NCI-H1436 treated with DMSO at 0.1 percent for 48 hours (cell line): ENCODE measurements at regions not wholly inside any gene's neighbourhood (a gene's known extent, or its start where the extent isn't known, plus 50 kb on each side); places are given as distances from the start of the nearest gene placed in this dataset.

ENCODE experiments used
- DNase-seq: peaks from one replicate; lab custom pipeline; 2025; lab: John Stamatoyannopoulos, UW

GRCh38 chr3:72055436-72055835, 270.5 kb upstream of the PROK2 start:
- DNase-seq: no peak

- no peak for DNase-seq
Measured at GRCh38 chr3:72054976-72055375, 270.0 kb upstream of the PROK2 start.

DNA sequence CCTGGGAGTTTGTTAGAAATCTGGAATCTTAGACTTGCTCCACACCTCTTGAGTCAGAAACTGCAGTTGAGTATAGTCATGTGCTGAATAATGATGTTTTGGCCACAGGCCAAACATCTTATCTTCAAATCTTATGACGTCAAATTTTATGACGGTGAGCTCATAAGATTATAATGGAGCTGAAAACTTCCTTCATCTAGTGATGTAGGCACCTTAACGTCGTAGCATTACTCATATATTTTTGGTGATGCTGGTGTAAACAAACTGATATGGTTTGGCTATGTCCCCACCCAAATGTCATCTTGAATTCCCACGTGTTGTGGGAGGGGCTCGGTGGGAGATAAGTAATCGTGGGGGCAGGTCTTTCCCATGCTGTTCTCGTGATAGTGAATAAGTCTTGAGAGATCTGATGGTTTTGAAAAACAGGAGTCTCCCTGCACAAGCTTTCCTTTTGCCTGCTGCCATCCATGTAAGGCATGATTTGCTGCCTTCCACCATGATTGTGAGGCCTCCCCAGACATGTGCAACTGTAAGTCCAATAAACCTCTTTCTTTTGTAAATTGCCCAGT, 268.0 kb upstream of the PROK2 start:
- no peak for DNase-seq

GRCh38 chr3:72050771-72051170, 265.8 kb upstream of the PROK2 start:
- DNase-seq: no peak

DNA sequence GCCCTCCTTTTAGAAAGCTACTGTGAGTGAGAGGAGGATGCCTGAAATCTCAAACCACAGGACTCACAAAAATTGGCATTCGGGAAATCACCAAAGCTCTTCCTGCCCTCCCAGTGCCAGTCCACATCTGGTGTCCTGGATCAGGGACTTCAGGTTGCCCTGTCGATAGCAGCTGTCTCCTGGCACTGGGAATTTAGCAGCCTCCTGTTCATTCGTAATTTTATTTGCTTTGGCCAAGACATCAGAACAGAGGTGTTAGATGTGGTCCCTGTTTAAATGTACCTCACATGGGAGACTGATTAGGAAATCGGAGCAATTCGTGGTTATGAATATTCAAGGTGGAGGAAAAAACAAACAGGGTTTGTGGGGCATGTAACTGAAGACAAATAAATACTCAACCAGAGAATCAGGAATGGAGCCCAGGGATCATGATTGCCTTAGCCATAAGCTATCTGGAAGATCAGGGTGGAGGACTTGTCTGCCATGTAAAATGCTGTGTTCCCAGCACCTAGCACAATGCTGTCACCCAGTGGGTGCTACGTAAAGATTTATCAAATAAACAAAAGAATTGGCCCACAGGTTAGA, 265.2 kb upstream of the PROK2 start:
- DNase-seq: no peak

DNA sequence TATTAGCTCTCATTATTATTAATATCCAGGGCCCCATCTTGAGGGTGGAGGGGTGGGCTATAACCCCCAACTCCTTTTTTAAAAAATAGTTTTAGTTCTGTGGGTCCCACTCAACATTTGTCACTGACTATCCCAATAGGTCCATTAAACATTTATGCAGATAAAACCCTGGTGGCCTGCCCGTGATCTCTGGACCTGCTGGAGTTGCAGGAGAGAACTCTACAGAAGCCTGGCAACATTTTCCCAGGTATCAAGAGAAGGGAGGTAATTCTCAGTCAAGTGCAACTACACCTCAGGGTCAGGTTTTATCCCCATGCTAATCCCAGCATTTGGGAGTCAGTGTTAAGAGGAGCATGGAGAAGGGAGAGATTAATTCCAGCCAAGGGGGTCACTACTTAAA, 264.4 kb upstream of the PROK2 start:
- DNase-seq: no peak

DNA sequence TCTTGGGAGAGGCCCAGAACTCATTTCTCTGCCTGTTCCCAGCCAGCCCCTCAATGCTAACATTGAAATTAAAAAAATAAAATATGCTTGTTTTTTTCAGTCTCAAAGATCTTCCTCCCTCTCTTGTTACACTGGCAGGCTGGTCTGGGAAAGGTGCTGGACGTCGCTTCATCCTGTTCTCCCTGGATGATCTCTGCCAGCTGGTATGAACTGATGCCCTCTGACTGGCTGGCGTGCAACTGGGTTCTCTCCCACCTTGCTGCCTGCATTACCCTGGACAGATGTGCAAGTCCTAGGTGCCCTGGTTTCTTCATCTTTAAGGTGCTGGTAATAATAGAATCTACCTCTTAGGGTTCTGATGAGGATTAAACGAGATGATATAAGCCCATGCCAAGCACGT, 263.9 kb upstream of the PROK2 start:
- no peak for DNase-seq

GRCh38 chr3:72047221-72047871, 262.4 kb upstream of the PROK2 start:
- no peak for DNase-seq

GRCh38 chr3:72044231-72044855, 259.4 kb upstream of the PROK2 start:
- no peak for DNase-seq

- DNase-seq: no peak
Measured at GRCh38 chr3:72043204-72044133, 258.5 kb upstream of the PROK2 start.

GRCh38 chr3:72042397-72043203, 257.7 kb upstream of the PROK2 start:
- no peak for DNase-seq

GRCh38 chr3:72041511-72041910, 256.6 kb upstream of the PROK2 start:
- no peak for DNase-seq

GRCh38 chr3:72041076-72041475, 256.1 kb upstream of the PROK2 start:
- no peak for DNase-seq

DNA sequence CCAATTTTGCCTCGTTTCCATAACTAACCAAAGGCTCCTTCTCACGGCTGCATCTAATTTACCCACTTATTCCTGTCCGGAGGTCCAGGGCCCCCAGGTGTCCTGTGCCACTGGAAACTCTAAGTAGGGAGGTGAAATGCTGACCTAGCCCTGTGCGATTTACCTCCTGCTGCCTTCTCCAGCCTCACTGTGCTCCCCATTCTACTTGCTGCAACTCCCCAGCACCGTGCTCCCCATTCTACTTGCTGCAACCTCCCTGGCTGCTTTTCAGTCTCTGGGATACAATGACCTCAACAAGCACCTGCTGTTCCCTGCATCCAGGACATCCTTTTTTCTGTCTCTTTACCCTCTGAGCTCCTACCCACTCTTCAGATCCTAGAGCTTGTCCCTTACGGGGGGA, 254.7 kb upstream of the PROK2 start:
- no peak for DNase-seq

- no peak for DNase-seq
Measured at GRCh38 chr3:72036899-72037298, 252.0 kb upstream of the PROK2 start.

DNA sequence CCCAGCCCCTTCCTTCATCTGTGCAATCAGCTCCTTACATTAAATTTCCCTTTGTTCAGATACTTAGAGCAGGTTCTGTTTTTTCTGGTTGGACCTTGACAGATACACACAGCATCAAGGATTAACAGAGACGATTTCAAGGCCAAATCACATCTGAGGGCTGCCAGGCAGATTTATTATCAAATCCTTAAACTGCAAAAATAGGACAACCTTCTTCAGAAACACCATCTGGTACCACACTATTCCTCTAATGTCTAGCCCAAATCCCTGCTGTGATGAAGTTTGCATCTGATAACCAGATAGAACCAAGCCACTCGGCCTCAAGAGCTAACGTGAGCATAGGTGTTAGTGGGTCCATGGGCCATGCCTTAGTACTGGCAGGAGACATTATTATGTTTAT, 250.7 kb upstream of the PROK2 start:
- DNase-seq: no peak

- no peak for DNase-seq
Measured at GRCh38 chr3:72034986-72035385, 250.0 kb upstream of the PROK2 start.

DNA sequence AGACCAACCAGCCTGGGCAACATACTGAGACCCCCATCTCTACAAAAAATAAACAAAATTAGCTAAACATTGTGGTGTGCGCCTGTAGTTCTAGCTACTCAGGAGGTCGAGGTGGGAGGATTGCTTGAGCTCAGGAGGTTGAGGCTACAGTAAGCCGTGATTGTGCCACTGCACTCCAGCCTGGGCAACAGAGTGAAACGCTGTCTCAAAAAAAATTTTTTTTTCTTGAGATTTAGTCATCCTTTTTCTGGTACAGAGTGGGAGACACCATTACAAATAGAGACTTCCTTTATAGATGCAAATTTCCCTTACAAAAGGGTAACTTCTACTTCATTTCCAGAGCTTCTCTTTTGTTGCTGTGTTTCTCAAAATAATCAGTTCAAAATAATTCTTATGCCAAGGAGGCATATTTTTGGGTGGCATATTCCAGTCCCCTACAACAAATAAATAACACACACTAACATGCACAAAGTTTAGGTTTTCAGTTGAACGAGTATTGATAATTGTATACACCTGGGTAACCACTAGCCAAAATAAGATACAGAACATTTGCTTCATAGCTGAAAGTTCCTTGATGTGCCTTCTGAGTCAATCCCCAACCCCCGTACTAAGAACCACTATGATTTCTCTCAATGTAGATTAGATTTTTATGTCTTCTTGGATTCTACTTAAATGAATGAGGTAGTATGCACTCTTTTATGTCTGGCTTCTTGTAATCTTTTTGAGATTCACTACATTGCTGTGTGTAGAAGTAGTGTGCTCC, 248.9 kb upstream of the PROK2 start:
- no peak for DNase-seq

DNA sequence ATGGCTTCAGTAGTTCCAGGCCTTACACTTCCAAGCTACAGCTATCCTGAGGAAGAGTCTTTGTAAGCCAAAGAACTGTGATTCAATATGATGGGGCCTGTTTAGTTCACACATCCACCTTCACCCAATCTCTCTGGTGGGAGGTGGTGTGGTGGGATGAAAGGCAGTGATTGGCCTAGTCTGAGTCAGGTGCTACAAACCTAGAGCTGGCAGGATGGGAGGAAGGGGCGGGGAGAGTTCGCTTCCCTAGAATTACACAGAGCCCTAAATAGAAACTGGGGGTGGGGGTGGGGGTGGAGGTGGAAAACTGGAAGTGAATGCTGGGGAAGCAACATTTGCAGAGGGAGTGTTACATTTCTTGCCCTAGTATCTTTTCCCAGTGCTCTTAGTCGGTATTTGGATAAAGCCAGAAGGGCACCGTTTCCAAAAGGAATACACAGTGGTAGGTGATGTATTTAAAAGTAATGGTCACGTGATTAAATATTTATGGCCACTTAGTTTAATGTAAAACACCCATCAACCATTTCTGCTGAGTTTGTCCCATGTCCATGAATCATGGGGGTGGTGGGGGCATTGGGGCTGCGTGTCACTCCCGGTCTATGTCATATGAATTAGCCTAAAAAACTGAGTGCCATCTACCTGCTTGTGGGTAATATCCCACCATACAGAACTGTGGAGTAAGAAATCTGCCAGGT, 247.6 kb upstream of the PROK2 start:
- DNase-seq: no peak

GRCh38 chr3:72031581-72031980, 246.6 kb upstream of the PROK2 start:
- DNase-seq: no peak
